Stimulated activated CD4-positive, alpha-beta T cell treated with anti-CD3 and anti-CD28 coated beads, Interleukin-1b, Interleukin-23, amount 100 ng/mL, for 48 hours (primary cell): ENCODE measurements at regions not wholly inside any gene's neighbourhood (a gene's known extent, or its start where the extent isn't known, plus 50 kb on each side); places are given as distances from the start of the nearest gene placed in this dataset.
A peak's percentile ranks its signal among the peaks of the same experiment; 100 is the strongest.
"Not testable (repeated sequence)": the region's sequence is repeated elsewhere in the genome, so short reads cannot be mapped to it uniquely, and the experiment has no call there.

Experiments
- DNase-seq: peaks from one replicate; pipeline ENCODE4 v3.0.0-alpha.2; 2020

DNA sequence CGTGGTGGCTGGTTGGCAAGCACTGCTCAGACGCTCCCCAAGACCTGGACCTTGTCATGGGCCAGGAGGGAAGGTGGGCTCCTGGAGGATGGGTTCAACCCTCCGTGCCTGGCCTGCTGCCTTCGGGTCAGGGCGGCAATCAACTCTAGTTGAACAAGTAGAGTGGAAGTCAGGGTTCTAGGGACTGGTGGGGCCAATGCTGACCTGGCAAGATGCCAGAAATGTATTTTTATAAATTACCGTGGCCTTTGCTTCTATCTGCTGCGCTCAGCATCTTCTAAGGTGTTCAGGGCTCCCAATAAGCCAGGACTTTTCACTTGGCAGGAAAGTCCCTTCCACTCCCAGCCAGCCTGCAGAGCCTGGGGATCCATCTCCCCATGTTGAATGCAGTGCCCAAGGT, 207.1 kb upstream of the N4BP1 start:
- DNase-seq, result no peak

DNA sequence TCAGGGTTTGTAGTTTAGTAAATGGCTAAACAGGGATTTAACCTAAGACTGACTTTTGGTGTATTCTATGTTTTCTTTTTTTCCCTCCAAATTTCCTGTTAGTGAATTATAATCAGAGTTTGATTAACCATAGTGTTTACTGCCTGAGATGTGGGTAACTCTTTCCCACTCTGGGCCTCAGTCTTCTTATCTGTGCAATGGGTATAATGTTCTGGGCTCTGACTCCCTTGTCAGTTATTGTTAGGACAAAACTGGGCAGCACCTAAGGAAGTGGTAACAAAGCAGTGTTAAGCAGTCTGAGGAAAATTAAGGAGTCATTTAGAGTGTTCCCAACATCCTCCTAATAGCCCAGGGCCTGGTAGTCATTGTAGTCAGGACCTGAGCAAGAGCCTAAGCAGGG, 206.4 kb upstream of the N4BP1 start:
- DNase-seq, result no peak

DNA sequence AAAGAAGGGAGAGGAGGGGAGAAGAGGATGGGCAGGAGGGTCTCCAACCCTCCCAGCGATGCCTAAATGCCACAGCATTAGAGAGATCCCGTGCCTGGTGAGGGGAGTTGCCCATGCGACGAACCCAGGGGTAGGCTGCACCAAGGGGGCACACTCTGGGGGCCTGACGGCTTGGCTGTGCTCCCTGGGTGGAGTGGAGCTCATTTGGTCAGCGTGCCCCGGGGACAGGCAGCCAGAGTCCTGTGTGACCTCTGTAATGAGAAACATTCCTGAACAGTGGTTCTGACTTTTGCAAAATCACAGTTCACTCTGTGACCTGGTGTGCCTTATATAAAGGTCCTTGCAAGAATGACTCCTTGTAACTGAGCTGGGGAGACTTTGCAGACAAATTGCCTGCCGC, 205.0 kb upstream of the N4BP1 start:
- no peak for DNase-seq

DNA sequence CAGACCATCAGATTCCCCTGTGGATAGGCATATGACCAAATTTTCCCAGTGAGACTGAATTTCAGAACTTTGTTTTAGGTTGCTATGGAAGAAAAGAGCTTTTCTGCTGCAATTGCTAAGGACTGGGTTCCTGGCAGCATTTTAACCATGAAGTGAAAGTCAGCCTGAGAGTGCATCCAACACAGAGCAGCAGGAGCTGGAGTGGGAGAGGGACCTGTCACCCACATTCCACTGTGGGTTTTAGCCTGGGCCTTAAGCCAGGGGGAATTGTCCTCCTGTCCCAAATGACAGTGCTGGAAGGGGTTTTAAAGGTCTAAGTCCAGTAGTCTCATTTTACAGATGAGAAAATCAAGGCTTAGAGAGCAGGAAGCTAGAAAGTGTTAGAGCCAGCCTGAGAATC, 203.5 kb upstream of the N4BP1 start:
- no peak for DNase-seq

DNA sequence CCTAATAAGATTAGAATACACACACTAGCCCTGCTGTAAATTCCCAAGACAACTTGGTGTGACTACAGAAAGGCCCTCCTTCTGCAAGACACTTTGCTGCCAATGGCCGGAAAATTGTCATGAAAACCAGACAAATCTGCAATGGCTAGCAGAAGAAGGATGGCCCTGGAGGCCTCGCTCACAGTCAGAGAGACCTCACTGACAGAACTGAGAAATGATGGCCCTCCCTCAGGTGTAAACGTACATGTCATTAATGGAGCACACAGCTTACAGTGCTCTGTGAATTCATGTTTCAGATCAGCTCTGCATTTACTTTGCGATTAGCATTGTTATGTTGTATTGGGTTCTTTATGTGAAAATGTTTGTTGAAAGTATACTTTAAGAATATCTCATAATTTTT, 202.9 kb upstream of the N4BP1 start:
- no peak for DNase-seq

DNA sequence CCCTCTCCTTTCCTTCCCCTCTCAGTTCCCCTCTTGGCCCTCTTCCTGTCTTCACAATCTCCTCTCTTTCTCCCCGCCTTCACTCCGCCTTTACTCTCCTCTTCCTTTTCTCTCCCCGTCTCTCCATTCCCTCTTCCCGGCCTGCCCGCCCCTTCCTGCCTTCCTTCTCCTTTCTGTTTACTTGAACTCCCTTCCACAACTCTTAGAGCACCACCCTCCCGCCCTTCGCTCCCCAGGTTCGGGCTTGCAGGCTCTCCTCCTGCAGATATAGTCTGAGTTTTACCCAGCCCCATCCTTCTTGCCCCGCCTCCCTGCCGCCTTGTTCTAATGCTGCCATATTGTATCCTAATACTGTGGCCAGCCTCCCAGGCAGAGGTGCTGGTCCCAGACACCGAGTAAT, 201.5 kb upstream of the N4BP1 start:
- no peak for DNase-seq

DNA sequence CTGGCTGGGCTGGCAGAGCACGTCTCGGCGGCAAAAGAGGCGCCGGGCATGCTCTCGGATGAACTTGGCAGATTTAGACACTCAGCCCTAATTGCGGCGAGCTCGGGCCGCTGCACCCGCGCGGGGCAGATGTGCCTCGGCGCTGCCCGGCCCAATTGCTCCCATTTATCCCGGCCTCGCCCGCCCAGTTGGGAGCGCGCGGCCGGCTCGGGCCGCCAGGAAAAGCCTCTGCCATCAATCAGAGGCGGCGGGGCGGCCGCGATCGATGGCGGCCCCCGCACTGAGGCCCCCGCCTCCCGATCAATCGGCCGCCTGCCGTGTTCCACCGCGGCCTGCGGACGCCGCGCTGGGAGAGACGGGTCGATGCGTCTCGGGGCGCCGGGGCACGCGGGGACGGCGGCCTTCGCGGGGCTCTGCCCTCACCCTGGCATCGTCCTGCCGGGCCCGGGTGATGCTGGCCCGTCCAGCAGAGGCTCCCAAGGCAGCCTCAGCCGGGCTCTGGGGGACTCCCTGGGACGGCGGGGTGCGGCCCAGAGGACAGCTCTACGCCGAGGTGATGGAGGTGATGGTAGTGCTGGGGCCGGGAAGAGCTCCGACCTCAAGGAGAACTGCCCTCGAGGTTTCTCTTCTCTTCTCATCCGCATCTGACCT, 200.9 kb upstream of the N4BP1 start:
- DNase-seq, result no peak

DNA sequence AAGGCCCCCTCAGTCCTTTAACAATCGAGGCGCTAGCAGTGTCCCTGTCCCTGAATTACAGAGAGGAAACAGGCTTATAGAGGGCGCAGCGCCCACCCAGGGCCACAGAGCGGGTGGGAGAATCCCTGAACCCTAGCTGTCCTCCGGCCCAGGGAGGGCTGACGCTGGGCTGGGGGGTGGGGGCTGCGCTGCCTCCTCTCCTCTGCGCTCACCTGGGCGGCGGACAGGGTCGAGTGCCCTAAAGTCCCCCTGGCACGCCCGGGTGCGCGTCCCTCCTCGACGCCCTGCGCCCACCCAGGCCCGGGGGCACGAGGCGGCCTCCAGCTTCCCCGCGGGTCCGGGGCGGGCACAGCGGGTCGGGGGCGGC, 200.4 kb upstream of the N4BP1 start:
- DNase-seq, result no peak

DNA sequence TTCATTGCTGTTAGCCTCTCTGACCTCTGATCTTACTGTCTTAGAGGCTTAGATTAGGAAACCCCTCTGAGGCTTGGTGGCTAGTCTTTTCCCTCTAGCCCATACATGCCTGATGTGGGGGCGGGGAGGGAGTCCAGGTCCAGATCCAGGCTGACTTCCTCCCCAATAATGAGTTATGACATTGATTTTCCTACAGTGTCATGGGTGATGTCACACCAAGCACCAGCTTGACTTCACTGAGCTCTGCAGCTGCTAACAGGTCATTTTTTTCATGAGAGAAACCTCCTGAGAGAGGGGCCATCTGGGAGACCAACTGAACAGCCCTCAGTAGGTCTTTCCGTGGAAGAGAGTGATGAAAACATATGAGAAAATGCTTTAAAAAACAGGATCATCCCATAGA, 180.2 kb upstream of the N4BP1 start:
- no peak for DNase-seq

DNA sequence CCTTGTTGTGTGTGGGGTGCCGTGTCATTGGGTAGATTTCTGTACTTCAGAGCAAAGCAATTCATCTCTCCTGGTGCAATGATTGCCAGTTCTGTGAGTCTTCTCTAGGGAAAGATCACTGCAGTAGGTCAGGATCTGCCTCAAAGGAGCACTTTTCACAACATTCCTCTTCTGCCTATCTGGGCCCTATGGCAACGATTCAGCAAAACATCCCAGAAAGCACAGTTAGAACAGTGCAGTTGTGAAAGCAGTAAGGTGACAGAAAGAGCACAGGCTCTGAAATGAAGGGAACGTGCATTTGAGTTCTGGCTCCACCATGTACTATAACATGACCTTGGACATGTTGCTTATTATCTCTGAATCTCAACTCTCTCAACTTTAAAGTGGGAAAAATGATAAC, 178.5 kb upstream of the N4BP1 start:
- DNase-seq, result no peak

DNA sequence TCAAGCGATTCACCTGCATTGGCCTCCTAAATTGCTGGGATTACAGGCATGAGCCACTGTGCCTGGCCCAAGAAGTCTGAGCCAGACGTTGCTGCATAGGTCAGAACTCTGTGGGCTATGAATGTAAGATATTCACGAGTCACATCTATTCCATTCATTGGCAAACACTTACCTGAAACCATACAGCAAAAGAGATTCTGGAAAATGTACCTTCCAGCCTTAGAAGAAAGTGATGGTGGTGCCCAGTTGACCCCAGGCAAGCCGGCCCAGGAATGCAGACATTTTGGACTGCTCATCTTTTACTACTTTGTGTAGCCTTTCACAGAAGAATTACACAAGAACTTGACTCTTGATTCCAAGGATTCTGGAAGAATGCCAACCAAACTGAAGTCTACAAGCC, 135.6 kb upstream of the N4BP1 start:
- no peak for DNase-seq

DNA sequence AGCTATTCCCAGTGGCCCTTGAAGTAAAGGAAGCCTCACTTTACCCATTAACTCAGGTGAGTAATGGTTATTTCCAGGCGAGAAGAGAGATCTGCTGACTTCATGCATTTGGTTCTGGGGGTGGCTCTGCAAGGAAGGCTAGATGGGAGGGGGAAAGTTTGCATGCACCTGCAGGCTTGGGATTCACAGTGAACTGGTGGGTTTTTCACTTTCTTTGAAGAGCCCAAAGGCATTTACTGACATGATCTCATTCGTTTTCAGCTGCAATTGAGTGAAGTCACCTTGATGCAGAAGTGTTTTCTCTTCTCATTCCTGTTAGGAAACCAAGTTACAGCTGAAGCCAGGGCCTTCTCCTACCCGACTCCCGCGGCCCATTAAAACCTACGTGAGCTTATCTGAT, 131.0 kb upstream of the N4BP1 start:
- DNase-seq, result no peak

DNA sequence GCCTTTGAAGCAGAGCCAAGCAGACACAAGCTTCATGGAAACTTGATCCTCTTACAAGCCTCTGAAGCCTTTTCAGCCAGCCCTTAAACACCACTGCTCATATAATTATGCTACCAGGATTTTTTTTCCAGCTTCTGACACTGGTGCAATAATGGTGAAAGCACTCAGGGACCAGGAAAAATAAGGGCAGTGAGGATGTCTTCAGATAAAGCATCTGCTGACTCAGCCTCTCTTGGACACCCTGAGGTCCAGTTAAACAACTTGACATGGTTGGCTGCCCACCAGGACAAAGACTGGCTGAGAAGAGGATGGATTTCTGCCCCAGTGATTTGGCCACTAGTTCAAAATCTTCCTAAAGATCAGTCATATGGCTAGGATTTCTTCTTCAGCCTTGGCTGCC, 124.2 kb upstream of the N4BP1 start:
- no peak for DNase-seq

DNA sequence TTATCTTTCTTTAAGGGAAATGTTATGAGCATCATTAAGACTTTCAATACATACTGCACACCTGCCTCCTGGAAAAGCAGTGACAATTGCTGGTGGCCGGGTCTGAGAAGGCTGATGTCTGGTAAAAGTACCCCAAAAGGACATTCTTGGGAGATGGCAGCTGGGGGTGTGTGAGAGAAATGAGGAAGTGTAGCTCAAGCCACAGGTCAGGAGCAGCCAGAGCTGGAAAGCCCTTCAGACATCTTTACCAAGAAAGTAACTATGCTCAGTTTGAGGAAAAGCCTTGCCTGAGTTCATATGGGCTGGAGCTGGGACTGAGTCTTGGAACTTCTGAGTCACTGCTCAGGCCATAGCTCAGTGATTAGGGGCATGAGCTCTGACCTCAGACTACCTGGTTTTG, 94.7 kb upstream of the N4BP1 start:
- no peak for DNase-seq

DNA sequence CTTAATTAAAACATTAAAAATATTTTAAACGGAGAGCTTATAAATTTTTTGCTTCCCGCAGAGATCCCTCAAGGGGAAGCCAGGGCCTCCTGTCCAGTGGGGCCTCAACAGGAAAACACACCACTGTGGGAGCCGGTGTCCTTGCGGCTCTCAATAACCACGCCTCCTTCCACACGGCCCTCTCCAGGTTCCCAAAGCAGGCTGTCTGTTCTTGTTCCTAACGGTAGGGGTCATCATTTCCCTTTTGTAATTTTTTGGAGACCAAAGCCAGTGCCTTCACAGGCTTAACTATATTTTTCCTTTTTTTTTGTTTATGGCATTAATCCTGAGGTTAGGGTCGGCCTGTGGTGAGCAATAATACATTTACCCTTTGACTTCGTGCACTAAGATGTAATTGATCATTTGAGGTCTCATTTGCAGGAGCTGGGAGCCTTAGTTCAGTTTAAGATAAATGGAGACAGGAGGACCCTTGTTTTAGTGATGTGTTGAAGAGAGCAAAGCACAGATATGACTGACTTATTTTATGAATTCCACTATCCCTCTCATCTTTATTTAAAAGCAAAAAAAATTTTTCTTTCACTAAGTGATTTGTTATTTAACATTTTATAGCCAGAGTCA, 77.5 kb upstream of the N4BP1 start:
- DNase-seq, result peak; percentile 25

DNA sequence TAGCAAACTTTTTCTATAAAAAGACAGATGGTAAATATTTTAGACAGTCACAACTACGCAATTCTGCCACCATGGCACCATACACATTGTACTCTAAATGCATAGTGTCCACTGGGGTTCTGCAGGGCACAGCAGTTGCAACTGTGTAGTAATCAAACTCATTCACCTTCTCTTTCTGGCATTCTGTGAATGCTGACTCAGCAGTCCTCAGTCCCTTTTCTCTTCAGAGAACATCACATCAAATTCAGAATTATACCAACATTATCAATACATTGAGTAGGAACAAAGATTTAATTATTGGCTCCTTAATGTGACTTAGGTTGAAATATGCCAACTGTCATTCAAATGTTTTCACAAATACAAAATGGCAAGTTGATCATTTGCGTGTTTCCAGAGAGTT, 74.2 kb upstream of the N4BP1 start:
- no peak for DNase-seq

DNA sequence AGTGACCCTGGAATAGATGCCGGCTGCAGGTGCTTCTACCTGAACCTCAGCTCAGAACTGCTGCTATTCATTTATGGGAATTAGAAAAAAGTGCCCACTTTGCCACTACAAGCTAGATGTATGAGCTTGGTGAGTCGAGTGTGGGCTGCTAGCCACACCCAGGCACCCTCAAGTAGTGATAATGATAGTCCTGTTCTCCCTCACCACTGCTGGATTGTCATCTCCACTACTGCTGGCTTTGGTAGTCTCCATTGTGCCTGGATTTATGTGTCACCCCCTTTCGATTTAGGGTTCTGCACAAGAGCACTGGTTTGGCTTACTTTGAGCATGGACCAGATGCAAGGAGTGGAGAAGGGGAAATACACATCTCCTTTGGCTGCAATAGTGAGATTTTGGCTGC, 73.0 kb upstream of the N4BP1 start:
- peak; percentile 1 for DNase-seq

DNA sequence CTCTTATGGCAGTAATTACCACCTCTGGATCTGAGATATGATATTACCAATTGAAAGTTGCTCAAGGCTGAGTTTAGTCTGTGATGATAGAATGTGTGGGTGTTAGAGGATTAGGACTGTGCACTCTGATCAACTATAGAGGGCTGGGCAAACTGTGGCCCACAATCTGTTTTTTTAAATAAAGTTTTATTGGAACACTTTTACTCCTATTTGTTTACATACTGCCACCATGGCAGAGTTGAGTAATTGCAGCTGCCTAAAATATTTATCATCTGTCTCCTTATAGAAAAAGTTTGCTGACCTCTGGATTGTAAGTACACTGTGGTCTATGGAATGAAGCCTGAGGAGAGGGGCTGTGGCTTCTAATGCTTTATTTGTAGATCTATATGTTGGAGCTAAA, 71.5 kb upstream of the N4BP1 start:
- no peak for DNase-seq

DNA sequence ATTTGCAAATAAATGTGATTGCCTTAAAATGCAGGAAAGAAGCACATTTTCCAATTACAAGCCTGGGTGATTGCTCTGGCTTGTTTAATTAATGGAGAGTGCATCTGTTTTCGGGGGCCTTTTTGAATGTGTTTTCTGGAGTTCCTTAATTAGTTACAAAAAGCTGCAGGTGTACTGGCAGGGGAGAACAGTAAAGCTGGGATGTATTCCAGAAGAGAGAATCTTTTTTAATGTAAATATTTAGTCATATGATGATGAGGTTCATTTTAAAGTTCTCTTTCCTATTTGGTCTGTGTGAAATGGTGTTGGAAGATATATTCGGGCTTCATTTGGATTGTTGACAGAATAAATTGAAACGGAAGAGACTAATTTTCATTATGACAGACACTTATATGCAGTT, 70.9 kb upstream of the N4BP1 start:
- no peak for DNase-seq

DNA sequence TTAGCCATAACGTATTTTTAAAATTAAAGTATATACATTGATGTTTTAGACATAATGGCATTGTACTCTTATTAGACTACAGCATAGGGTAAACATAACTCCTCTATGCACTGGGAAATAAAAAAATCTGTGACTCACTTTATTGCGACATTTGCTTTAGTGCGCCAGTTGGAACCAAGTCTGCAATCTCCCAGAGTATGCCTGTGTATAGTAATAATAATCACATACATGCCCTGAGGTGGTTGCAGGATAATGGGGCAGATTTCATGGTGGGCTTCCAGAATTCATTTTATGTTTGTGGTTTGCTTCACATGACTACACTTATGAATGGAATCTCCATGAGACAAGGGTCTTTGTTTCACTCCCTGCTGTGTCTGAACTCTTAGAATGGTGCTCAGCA, 66.9 kb upstream of the N4BP1 start:
- no peak for DNase-seq

DNA sequence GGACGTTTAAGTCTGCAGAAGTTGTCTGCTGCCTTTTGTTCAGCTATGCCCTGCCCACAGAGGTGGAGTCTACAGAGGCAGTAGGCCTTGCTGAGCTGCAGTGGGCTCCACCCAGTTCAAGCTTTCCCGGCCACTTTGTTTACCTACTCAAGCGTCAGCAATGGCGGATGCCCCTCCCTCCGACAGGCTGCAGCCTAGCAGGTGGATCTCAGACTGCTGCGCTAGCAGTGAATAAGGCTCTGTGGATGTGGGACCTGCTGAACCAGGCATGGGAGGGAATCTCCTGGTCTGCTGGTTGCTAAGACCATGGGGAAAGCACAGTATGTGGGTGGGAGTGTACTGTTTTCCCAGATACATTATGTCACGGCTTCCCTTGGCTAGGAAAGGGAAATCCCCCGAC, 58.2 kb upstream of the N4BP1 start:
- not testable (repeated sequence) for DNase-seq

DNA sequence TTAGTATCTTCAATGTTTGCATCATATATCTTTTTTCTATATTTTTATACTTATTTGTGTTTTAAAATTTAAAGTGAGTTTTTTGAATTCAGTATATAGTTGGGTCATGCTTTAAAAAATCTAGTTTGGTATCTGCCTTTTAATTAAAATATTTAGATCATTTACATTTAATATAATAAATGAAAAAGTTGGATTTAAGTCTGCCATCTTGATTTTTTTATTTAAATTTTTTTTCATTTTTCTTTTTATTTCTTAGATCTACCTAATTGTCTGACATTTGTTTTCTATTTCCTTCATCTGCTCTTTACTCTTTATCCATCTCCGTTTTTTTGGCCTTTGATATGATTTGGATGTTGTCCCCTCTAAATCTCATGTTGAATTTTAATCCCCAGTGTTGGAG, 50.0 kb upstream of the N4BP1 start:
- DNase-seq, result no peak
